ENCODE measurements at regions not wholly inside any gene's neighbourhood (a gene's known extent, or its start where the extent isn't known, plus 50 kb on each side); places are given as distances from the start of the nearest gene placed in this dataset.

DNA sequence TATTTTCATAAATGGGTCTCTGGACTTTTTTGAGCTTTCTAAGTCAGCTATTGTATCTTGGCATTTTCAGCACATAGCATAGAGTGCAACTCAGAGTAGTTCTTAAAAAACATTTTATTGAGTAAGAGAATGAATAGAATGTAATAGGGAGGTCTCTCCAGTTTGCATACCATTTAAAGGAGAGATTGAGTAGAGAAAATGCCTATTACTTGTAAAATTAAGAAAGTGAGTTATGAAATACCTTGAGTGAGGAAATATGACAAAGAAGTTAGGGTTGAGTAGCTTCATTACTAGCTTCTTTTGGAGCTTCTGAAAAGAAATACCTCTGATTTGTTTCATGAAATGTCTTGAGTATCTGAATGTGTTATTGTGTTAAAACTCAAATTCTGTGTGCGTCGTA is 140.0 kb downstream of the AASDHPPT start:
- no peak for FAIRE-seq

DNA sequence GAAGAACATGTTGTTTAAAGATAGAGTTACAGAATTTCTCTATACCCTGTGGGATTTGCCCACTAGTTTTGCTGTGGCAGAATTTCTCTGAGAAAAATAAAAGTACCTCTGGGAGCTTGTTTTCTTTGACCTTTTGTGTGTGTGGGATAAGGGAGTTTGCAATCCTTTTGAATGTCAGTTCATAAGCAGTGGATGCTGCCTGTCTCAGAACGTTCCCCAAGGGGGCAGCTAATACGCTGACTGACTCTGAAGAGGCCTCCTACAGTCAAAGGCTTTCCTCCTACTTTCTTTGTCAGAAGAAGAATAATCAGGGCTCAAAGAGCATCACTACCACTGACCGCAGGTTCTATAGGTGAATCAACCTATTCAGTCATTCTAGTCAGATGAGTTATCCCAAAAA is 140.6 kb downstream of the AASDHPPT start:
- no peak for FAIRE-seq

DNA sequence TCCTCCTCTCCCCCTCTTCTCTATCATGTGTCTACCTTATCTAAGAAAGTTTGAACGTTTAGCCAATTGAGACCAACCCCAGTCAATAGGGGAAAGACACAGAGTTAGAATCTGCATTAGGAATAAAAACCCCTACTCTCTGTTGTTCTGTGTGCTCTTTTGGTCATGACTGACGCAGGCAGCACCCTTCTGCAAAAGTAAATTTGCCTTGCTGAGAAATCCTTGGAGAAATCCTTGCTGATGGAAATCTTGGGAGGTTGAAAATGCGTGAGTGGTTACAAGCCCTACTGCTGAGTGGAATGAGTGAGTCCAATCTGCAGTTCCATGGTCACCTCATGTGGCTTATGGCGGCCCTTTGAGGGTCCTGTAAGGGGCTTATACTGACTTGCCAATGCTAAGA is 145.2 kb downstream of the AASDHPPT start:
- FAIRE-seq, result no peak

DNA sequence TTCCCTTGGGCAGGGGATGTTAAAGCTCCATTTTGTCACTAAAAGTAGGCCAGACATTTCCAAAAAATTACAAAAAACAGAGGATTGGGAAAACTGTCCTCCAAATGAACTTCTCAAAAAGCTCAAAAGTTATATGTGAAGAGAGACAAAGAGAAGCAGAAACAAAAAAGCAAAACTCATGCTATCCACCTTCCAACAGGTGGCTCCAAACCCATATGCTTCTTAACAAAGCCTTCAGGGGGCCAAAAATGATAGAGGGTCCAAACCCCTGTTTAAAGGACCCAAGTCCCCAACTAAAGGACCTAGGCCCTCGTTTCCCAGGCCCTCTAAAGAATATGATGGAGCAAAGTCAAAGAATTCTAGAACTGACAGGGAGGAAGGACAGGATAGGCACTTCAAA is 146.7 kb downstream of the AASDHPPT start:
- FAIRE-seq, result no peak

DNA sequence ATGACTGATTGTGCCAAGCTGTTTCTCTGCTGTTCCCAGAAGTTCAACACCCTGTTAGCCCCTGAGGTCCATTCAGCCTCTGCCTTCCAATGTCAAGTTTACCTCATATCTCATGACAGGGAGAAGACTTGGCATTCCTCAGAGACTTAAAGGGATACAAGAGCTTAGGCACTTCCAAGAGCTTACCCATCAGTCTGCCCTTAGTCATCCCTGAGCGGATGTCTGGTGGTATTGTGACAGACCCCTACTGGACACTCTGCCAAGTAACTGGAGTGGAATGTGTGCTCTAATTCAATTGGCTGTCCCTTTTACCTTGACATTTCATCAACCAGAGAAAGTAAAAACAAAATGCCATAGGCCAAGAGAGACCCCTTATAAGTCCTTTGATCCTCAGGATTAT is 151.5 kb downstream of the AASDHPPT start:
- no peak for FAIRE-seq

DNA sequence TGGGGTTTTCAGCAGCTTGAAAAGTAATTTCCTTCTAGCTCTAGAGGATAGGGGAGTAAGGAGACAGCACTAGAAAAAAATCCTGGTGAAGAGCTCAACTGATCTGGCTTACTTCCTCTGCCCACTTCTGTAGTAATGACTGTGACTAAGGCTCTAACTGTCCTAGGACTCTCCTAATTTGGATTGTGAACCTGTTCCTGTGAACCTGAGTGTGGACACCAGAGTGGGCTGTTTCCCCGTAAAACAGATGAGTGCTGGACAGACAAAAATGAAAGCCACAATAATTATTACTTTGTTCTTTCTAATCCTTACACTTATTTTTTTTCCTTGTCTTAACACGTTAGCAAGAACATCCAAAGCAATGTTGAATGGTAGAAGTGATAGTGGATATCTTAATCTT is 154.1 kb downstream of the AASDHPPT start:
- FAIRE-seq, result no peak

DNA sequence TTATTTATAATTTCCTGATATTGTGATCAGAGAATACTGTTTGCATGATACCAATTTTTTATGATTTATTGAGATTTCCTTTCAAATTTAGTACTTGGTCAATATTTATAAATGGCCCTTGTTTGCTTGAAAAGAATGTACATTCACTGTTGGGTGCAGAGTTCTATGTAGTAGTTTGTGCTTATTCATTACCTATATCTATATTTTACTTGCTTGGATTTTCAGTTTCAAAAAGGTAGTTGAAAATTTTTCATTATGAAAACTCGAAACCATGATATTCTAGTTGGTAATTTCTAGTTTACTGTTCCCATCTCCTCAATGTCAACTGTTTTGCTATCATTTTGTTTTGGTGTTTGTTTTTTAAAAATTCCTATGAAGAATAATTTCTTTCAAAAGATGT is 155.7 kb downstream of the AASDHPPT start:
- no peak for FAIRE-seq

DNA sequence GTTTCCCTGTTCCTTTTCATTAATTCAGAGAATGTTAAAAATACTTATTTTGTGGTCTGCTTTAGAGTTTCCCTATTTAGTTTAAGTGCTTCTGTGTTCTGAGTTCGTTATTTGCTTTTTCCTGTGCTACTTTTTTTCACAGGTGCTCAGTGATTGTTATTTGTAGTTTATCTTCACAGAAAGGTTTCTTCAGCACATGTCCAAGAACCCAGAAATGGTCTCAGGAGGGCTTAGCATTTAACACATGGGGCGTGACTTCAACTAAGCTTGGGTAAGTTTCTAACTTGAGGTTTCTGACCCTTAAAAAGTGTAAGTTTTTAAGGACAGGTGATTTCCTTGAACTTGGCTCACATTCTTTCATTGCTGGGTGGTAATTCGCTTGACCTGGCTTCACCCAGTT is 157.3 kb downstream of the AASDHPPT start:
- FAIRE-seq, result no peak

DNA sequence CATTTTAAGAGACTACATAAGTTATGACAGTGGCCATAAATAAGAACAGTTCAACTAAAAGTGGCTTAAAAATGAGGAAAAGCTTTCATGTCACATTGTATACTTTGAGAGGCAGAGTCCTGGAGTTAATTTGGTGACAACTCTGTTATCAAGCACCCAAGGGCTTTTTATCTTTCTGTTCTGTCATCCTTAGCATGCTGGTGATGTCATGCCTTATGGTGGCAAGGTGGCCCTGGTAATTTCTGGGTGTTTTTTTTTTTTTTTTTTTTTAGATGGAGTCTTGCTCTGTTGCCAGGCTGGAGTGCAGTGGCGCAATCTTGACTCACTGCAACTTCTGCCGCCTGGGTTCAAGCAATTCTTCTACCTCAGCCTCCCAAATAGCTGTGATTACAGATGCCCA is 158.8 kb downstream of the AASDHPPT start:
- FAIRE-seq, result no peak

DNA sequence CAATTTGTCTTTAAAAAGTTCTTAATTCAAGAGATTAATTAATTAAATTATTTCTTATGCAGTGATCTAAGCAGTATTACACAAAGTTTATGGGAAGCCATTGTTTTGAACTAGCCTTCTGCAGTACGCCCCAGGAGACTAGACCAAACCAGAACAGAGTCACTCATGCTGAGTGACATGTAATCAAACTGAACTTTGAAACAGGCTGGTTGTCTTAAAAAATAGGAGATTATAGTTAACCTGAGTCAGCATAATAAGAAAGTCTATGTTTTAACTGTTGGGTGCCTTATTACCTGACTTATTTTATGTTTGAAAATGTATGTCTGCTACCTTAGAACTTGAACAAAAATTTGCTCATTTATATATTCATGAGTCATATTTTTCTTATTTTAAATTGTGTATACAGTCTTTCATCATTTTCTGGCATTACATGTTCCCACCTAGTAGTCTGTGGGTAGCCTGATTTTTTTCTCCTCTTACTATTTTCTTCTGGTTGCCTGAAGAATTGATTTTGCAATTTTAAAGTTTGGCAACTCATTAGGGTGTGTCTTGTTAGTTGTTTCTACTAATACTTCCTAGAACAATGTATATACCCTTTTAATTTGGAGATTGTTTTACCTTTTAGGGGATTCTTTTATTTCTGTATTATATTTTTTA is 161.4 kb downstream of the AASDHPPT start:
- FAIRE-seq, result no peak

DNA sequence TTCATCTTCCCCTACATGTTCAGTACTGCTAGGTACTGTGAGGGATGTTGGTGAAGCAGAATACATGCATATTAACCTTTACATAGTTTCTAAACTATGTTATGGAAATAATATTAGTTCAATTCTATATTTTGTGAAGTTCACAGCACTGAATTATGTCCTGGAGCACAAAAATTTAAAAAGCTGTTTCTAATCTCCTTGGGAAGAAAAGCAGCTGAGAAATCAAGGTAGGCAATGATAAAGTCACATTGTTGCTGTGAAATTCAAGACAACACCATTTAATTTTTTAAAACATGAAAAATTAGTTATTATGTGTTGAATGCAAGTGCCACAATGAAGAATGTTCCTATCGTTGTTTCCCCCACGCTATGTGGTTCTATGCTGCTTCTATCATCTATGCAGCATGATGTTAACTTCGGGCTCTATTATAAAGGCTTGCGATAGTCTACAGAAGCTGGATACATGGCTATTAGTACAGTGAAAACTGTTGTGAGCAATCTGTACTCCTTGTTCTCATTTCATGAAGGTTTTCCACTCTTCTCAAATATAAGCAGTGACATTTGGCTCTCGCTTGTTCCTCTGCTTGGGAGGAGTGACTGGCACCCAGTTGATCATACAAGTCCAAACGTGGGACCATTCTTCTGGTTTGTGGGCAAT is 164.3 kb downstream of the AASDHPPT start:
- no peak for FAIRE-seq

DNA sequence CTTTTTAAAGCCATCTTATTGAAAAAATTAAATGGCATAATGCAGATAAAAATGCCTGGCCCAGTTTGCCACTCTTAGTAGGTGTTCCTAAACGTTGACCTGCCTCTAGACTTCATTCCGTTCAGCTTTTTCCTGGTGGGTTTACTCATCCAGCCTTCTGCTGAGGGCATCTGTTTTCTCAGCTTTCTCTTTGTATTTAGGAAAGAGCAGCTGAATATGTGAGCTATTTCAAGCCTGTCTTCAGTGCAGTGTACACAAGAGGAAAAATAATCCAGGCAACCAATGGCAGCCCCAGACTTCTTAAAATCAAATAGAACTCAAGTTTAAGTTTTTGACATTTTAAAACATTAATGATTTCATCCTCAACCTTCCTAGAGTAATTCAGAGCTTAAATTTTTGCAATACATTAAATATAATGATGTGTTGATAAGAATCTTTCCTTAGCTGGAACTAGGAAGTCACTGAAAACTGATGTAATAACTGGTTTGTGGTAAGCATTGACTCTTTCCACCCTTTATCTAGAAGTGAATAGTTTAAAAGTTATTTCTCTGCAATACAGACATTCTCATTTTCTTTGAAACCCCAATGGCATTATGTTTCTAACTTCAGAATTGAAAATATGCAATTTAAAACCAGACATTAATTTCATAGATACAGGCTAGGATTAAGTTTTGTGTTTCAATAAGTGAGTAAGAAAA is 165.4 kb downstream of the AASDHPPT start:
- FAIRE-seq, result no peak

DNA sequence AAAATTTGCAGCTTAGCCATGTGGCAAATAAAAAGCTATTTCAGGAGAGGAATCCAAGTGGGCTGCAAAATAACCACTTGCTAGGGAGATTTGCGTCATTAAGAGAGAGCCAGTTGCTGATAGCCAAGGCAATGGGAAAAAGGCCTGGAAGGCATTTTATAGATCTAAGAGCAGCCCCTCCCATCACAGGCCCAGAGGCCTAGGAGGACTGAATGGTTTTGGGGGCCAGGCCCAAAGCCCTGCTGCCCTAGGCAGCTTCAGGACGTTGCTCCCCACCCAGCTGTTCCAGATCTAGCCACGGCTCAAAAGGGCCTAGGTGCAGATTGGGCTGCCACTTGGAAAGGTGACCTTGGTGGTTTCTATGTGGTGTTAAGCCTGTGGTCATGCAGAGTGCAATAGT is 169.0 kb downstream of the AASDHPPT start:
- FAIRE-seq, result no peak

DNA sequence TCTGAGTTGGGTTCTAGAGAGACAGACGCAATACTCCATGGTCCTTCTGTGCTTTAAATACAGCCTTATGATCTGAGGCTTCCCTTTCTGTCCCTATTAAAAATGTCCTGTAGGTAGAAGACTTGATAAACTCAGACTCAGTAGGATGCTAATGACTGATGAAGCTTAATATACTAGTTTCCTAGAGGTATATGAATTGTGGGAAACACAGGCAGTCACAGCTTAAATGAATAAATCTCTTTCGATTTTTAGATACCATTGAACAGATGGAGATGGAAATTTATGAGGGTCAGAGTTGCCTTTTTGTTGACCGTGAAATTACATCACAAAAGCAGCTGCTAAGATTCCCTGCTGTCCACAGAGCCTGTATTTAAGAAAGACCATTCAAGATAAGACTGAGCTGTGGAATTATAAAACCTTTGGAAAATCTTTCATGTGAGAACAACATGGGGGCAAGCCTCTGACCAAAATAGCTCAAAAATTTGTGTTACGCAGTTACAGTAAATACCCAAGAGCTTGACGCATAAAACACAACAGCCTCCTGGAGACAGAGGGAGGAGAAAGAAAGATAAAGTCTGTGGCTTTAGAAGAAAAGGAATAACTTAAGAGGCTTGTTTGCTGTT is 172.3 kb downstream of the AASDHPPT start:
- FAIRE-seq, result no peak

DNA sequence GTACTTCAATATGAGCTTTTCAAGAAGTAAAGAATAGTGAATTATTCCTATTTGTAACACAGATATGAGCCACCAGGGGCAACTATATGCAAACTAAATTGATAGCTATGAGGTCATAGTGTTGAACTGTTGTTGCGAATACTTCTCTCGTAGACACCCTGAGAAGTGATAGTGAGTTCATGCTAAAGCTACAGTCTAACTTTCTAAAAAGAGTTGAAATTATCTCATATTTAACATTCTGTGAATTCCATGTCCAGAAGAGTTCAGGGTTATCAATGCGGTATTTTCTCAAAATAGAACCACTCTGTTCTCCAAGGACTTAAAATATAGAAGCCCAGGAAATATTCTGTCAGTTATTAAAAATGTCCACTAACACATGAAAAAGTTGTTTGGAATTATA is 185.4 kb downstream of the AASDHPPT start:
- no peak for FAIRE-seq

DNA sequence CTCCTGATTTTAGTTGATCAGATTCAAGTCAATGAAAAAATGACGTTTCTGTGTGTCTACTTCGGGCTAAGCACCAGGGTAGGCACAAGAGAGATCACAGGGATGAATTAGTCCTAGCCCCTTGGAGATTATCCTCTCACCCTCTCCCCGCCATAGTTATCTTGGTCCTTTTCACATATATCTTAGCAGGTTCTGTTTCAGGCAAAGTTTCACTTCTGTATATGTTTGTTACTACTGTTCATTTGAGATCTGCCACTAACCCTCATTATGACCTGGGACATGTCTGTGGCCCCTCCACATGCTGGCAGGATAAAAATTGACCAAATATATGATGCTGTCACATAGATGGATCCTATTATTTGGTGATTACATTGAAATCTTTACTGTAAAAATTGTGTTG is 186.1 kb downstream of the AASDHPPT start:
- no peak for FAIRE-seq

DNA sequence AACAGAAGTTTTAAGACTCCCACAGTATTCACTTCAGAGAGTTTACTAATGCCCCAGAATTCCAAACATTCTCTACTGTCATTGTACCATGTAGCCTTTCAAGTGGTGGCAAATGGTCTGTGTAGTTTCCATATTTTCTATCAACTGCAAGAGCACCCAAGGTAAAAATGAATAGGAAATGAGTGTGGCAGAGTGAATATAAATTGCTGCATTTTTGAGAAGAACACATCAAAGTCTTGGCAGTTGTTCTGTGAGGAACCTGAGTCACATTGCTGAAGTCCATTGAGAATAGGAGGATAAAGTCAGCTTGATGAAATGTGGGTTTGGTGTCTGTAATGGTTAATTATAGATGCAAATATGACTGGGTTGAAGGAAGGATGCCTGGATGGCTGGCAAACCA is 193.6 kb downstream of the AASDHPPT start:
- no peak for FAIRE-seq

DNA sequence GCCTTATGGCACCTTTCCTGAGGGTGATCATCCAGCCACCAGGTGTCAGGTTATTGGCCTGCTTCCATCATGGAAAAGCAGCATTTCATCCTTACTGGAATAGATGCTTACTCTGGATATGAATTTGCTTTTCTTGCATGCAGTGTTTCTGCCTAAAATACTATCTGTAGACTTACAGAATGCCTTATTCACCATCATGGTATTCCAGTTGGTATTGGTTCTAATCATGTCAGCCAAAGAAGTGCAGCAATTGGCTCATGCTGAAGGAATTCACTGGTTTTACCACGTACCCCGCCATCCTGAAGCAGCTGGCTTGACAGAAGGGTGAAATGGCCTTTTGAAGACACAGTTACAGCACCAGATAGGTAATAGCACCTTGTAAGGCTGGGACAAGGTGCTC is 194.2 kb downstream of the AASDHPPT start:
- no peak for FAIRE-seq

DNA sequence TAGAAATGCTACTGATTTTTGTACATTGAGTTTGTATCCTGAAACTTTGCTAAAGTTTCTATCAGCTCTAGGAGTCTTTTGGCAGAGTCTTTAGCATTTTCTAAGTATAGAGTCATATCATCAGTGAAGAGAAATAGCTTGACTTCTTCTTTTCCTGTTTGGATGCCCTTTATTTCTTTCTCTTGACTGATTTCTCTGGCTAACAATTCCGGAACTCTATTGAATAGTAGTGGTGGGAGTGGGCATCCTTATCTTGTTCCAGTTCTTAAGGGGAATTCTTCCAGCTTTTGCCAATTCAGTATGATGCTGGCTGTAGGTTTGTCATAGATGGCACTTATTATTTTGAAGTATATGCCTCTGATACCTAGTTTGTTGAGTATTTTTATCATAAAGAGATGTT is 197.7 kb downstream of the AASDHPPT start:
- FAIRE-seq, result no peak

DNA sequence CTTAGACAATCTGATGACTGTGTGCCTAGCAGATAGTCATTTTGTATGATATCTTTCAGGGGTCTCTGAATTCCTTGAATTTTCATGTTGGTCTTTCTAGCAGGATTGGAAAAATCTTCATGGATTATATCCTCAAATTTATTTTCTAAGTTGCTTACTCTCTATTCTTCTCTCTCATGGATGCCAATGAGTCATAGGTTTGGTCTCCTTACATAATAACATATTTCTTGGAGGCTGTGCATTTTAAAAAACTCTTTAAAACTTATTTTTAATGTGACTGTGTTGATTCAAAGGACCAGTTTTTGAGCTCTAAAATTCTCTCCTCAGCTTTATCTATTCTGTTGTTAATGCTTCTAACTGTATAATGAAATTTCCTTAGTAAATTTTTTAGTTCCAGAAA is 198.7 kb downstream of the AASDHPPT start:
- FAIRE-seq, result no peak

DNA sequence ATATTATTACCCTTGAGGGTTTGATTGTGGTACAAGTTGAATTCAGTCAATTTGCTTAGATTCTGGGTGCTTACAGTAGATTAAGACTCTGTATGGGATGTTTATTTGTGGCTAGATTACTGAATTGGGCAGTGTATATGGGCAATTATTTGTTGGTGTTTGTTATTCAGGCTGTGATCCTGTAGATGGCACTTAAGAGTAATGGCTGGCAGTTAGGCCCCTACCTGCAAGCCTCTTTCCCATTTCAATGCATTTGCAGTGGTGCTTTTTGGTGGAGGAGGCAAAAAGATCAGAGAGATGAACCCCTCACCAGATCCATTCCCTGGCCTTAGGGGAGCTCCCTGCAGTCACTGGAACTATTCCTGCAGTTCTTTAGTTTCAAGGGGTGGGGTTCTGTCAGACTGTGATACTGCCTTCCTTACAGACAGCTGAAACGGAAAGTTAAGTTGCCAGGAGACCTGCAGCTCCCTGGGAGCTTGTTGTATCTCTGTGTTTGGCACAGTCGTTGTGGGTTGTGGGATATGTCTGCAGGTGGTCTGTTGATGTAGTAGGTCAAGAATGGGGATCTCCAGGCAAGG is 199.5 kb downstream of the AASDHPPT start:
- no peak for FAIRE-seq

DNA sequence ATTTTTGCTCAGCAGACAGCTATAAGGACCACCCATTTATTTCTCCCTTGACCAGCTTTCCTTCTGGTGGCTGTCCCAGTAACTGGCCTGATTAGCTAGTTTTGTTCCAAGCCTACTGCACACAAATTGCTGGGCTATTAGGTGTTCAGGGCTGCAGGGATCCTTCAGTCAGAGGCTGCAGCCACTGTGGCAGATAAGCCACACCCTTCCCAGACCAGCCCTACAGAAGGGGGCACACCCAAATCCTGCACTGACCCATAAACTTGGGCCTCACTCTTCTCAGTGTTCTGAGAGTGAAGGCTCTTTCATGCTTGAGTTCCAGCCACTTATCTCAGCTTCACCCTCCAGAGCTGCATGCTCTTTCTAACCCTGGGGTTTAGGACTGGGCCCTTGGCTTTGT is 200.0 kb downstream of the AASDHPPT start:
- FAIRE-seq, result no peak

DNA sequence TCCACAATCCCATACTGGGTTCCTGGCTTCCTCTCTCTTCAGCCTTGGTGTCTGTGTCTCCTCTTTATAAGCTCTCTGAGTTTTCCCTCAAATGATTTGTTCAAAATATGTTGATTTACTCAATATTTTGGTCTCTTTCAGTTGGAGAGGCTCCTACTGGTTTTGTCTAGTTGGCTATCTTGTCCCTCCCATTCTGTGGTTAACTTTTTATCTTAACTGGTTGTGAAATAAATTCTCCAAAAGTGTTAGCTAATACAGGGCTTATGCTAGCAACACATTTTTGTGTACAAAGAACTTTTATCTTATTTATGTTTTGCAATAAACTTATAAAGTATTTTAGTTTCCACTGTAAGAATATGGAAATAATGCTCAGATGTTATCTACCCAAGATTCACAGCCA is 200.9 kb downstream of the AASDHPPT start:
- no peak for FAIRE-seq

DNA sequence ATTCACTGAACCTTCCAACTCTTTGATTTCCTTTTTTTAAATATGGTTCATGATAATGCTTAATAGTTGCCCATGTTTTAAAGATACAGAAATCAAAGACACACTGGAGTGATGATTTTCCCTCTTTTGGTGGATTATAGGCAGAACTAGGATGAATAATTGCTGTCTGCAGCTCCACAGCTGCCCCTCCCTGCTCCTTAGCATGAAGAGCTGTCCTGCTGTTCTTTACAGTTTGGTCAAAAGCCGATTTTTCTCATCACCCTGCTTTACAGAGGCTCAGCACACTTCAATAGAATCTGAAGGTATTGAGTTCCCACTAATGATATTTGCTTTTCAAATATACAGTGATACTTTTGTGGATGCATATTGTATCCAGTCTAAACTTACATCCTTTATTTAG is 202.6 kb downstream of the AASDHPPT start:
- FAIRE-seq, result no peak

Measured in islet of Langerhans (tissue), 1 donor.